ENCODE measurements at regions not wholly inside any gene's neighbourhood (a gene's known extent, or its start where the extent isn't known, plus 50 kb on each side); places are given as distances from the start of the nearest gene placed in this dataset.

DNA sequence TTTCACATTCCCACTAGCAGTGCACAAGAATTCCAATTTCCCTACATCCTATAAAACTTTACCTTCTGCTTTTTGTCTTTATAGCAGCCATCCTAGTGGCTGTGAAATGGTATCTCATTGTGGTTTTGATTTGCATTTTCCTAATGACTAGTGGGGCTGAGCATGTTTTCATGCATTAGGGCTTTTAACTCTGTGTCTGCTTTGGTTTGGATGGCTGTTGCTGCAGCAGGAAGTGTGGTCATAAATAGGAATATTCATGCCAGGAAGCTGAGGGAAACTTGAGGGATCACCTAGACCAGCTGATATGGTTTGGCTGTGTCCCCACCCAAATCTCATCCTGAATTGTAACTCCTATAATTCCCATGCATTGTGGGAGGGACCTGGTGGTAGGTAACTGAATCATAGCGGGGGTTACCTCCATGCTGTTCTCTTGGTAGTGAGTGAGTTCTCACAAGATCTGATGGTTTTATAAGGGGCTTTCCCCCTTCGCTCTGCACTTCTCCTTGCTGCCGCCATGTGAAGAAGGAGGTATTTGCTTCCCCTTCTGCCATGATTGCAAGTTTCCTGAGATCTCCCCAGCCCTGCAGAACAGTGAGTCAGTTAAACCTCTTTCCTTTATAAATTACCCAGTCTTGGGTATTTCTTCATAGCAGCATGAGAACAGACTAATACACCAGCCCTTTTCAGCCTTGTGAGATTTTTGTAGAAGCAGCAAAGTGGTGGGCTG lies 181.8 kb upstream of the PITRM1 start:
- no peak for DNase-seq (ENCODE audit: low read depth, low spot score)
- CTCF ChIA-PET = no interaction called here
- H2AFZ ChIP-seq (ENCODE audit: low read depth, low read length) = no peak overlapping the region
- H3K4me3 ChIP-seq (replicated peaks in 1 of 3; ENCODE audit: insufficient read depth in 1 of 3, low read depth in 1 of 3, low read length in 3 of 3) = no peak overlapping the region
- POLR2A ChIA-PET = no interaction called here
- H3K9ac ChIP-seq (replicated peaks; ENCODE audit: extremely low read depth, insufficient read depth, low read length) = no peak overlapping the region
- H3K4me1 ChIP-seq (ENCODE audit: control insufficient read depth, extremely low read depth, insufficient read depth, low read length) = no peaks in the 10 kb centered on the region
- H4K20me1 ChIP-seq (replicated peaks; ENCODE audit: control insufficient read depth, extremely low read depth, insufficient read depth, low read length) = no peaks in the 10 kb centered on the region
- TF ChIP-seq GATA2 (IDR thresholded peaks at IDR 0.05; ENCODE audit: insufficient read depth, insufficient read length, low read depth, low read length) (no peak), EZH2 (IDR thresholded peaks at IDR 0.05; ENCODE audit: borderline replicate concordance, low read depth, low read length, severe bottlenecking) (no peak), POLR2AphosphoS5 (IDR thresholded peaks at IDR 0.05; ENCODE audit: insufficient read depth, low read depth, low read length) (no peak)
- H3K27ac ChIP-seq (ENCODE audit: insufficient read depth, low read depth, low read length) = no peak overlapping the region
- H3K36me3 ChIP-seq (ENCODE audit: control insufficient read depth in 2 of 2, extremely low read depth in 1 of 2, insufficient read depth in 2 of 2, low read length in 2 of 2) = no peaks in the 10 kb centered on the region
- intact Hi-C loops (cut with micrococcal nuclease) = no loop called here
- dilution Hi-C loops (cut with MboI; ENCODE audit: extremely low pct_ligation_motif_present, low sequenced_read_pairs) = no loop called here
- no peaks in the 10 kb centered on the region for H3K9me3 ChIP-seq (replicated peaks; ENCODE audit: control insufficient read depth, insufficient read depth, low read length)
- peaks cover 3 to 4% of the 10 kb centered on the region in 2 experiments for H3K27me3 ChIP-seq (ENCODE audit: control insufficient read depth in 2 of 2, insufficient read depth in 2 of 2, low read length in 2 of 2)
- H3K9me1 ChIP-seq (replicated peaks; ENCODE audit: control insufficient read depth, extremely low read depth, insufficient read depth, low read length) = no peaks in the 10 kb centered on the region
- H3K79me2 ChIP-seq (ENCODE audit: control insufficient read depth, insufficient read depth, low read length) = no peaks in the 10 kb centered on the region
- H3K4me2 ChIP-seq (ENCODE audit: insufficient read depth, low read length) = no peak overlapping the region
- FAIRE-seq = no peak
- BruUV-seq (replicated peaks) = no TSS peak

DNA sequence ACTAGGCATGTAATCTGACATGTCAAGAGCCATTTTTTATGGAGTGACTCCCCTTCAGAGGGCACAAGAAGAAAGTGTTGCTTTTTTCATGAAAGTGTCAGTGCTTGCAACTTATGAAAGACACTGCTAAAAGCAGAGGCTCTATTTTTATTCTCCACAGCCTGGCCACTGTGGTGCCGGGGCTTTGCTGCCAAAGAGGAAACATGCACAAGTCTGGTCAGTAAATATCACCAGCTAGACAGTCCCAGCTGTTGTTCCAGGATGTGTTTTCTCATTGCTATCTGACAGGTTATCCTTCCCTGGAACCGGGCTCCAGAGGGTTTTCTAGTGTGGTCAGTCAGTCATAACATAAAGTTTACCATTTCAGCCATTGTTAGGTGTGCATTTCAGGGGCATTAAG lies 180.7 kb upstream of the PITRM1 start:
- Histone ChIP-seq H3K27ac (ENCODE audit: insufficient read depth, low read depth, low read length) (no peak overlapping the region), H3K27me3 (ENCODE audit: control insufficient read depth in 2 of 2, insufficient read depth in 2 of 2, low read length in 2 of 2) (peaks cover 4 to 6% of the 10 kb centered on the region in 2 experiments), H3K9me1 (replicated peaks; ENCODE audit: control insufficient read depth, extremely low read depth, insufficient read depth, low read length) (no peaks in the 10 kb centered on the region), H3K36me3 (ENCODE audit: control insufficient read depth in 2 of 2, extremely low read depth in 1 of 2, insufficient read depth in 2 of 2, low read length in 2 of 2) (no peaks in the 10 kb centered on the region), H3K9ac (replicated peaks; ENCODE audit: extremely low read depth, insufficient read depth, low read length) (no peak overlapping the region), H3K79me2 (ENCODE audit: control insufficient read depth, insufficient read depth, low read length) (no peaks in the 10 kb centered on the region), H3K4me3 (replicated peaks in 1 of 3; ENCODE audit: insufficient read depth in 1 of 3, low read depth in 1 of 3, low read length in 3 of 3) (no peak overlapping the region), H3K9me3 (replicated peaks; ENCODE audit: control insufficient read depth, insufficient read depth, low read length) (no peaks in the 10 kb centered on the region), H3K4me2 (ENCODE audit: insufficient read depth, low read length) (no peak overlapping the region), H4K20me1 (replicated peaks; ENCODE audit: control insufficient read depth, extremely low read depth, insufficient read depth, low read length) (no peaks in the 10 kb centered on the region), H3K4me1 (ENCODE audit: control insufficient read depth, extremely low read depth, insufficient read depth, low read length) (no peaks in the 10 kb centered on the region), H2AFZ (ENCODE audit: low read depth, low read length) (no peak overlapping the region)
- TF ChIP-seq FOS (IDR thresholded peaks at IDR 0.05; ENCODE audit: borderline replicate concordance, insufficient read depth, low read length) (no peak), POLR2A (IDR thresholded peaks at IDR 0.05; ENCODE audit: low read depth, low read length) (no peak), CTCF (IDR thresholded peaks at IDR 0.05; ENCODE audit: extremely low read depth in 1 of 2, insufficient read depth in 1 of 2, low read depth in 1 of 2, low read length in 2 of 2) (no peak), MYC (IDR thresholded peaks at IDR 0.05; ENCODE audit: low read depth, low read length) (no peak), POLR2AphosphoS5 (IDR thresholded peaks at IDR 0.05; ENCODE audit: insufficient read depth, low read depth, low read length) (no peak), JUN (IDR thresholded peaks at IDR 0.05; ENCODE audit: borderline replicate concordance, insufficient read depth, insufficient read length, low read depth) (no peak), EZH2 (IDR thresholded peaks at IDR 0.05; ENCODE audit: borderline replicate concordance, low read depth, low read length, severe bottlenecking) (no peak), GATA2 (IDR thresholded peaks at IDR 0.05; ENCODE audit: insufficient read depth, insufficient read length, low read depth, low read length) (no peak), MAX (IDR thresholded peaks at IDR 0.05; ENCODE audit: insufficient read depth, insufficient read length) (no peak)
- intact Hi-C loops (cut with micrococcal nuclease) = no loop called here
- BruUV-seq (replicated peaks) = no TSS peak
- POLR2A ChIA-PET = interaction anchor here (0.6 kb wide), 1 partner anchor 18 kb away, joined by 3 read pairs; no protein-coding TSS in a partner anchor
- DNase-seq (ENCODE audit: low read depth, low spot score) (peak; percentile 22), FAIRE-seq (no peak)
- CTCF ChIA-PET = no interaction called here
- dilution Hi-C loops (cut with MboI; ENCODE audit: extremely low pct_ligation_motif_present, low sequenced_read_pairs) = no loop called here
